IMR-90 (cell line): ENCODE measurements at regions not wholly inside any gene's neighbourhood (a gene's known extent, or its start where the extent isn't known, plus 50 kb on each side); places are given as distances from the start of the nearest gene placed in this dataset.

Experiments used
- ATAC-seq: fragments of 200-7000 bp; cut with Tn5 transposase; 2 replicates; pipeline ENCODE4 v1.9.1; 2020; ENCODE audit warnings: low read depth, mild to moderate bottlenecking, moderate library complexity
- BruUV-seq: library from RNA; stranded (reverse); fragments of 400-500 nt; replicated peaks from 2 replicates; lab custom pipeline; 2021; lab: Mats Ljungman, UMichigan
- CTCF ChIA-PET: fragments of 300-600 bp; formaldehyde crosslinking; extraction: SDS; loops from one replicate; lab custom pipeline; 2021; ENCODE audit warnings: antibody characterized with exemption; lab: Yijun Ruan, JAX
- POLR2A ChIA-PET: fragments of 300-600 bp; sonication (Branson Sonifier 250); formaldehyde crosslinking; loops from one replicate; lab custom pipeline; 2022; ENCODE audit warnings: antibody characterized with exemption; ENCODE audit not compliant: unreplicated experiment; lab: Charles Lee
- DNase-seq: peaks from one replicate; pipeline ENCODE4 v3.0.0; 2013
- H2AFZ ChIP-seq: replicated peaks from 2 replicates; pipeline ENCODE3; 2013; ENCODE audit warnings: low read length, mild to moderate bottlenecking; ENCODE audit not compliant: poor library complexity
- H2AK5ac ChIP-seq: 2 replicates; pipeline ENCODE4 v1.6.1; 2013; ENCODE audit warnings: low read depth, low read length, inconsistent platforms
- H2AK9ac ChIP-seq: replicated peaks from 2 replicates; pipeline ENCODE3; 2013; ENCODE audit warnings: mild to moderate bottlenecking, low read depth, low read length, moderate library complexity; ENCODE audit not compliant: poor library complexity
- H2BK120ac ChIP-seq: 2 replicates; pipeline ENCODE4 v1.6.1; 2013; ENCODE audit warnings: low read depth, low read length, inconsistent platforms
- H2BK15ac ChIP-seq: 3 replicates; pipeline ENCODE4 v1.6.1; 2013; ENCODE audit warnings: low read depth, low read length, inconsistent platforms
- H2BK20ac ChIP-seq: 2 replicates; pipeline ENCODE4 v1.6.1; 2013; ENCODE audit warnings: low read depth, mild to moderate bottlenecking, inconsistent platforms, low read length, moderate library complexity
- H2BK5ac ChIP-seq: 2 replicates; pipeline ENCODE4 v1.6.1; 2013; ENCODE audit warnings: mild to moderate bottlenecking, low read depth, low read length, inconsistent platforms; ENCODE audit not compliant: poor library complexity, severe bottlenecking
- H3K14ac ChIP-seq: replicated peaks from 2 replicates; pipeline ENCODE4 v1.6.1; 2013; ENCODE audit warnings: low read depth, low read length, inconsistent platforms
- H3K18ac ChIP-seq: 2 replicates; pipeline ENCODE4 v1.6.1; 2013; ENCODE audit warnings: low read depth, low read length, control low read depth
- H3K23ac ChIP-seq: 2 replicates; pipeline ENCODE4 v1.6.1; 2013; ENCODE audit warnings: low read depth, low read length, inconsistent platforms
- H3K27ac ChIP-seq: 2 replicates; pipeline ENCODE4 v1.5.1; 2013; ENCODE audit warnings: mild to moderate bottlenecking, control low read depth, low read length; ENCODE audit not compliant: insufficient read depth
- H3K27me3 ChIP-seq: 2 replicates; pipeline ENCODE4 v1.6.1; 2013; ENCODE audit warnings: low read length; ENCODE audit not compliant: control insufficient read depth, insufficient read depth
- H3K36me3 ChIP-seq: 2 replicates; pipeline ENCODE4 v1.6.1; 2013; ENCODE audit warnings: low read length, mixed read lengths; ENCODE audit not compliant: control insufficient read depth, insufficient read depth
- H3K4ac ChIP-seq: 2 replicates; pipeline ENCODE4 v1.6.1; 2013; ENCODE audit warnings: low read depth, low read length, inconsistent platforms
- H3K4me1 ChIP-seq: 2 replicates; pipeline ENCODE4 v1.6.1; 2013; ENCODE audit warnings: low read length, mixed read lengths; ENCODE audit not compliant: control insufficient read depth, insufficient read depth
- H3K4me2 ChIP-seq: 2 replicates; pipeline ENCODE4 v1.6.1; 2013; ENCODE audit warnings: low read depth, mild to moderate bottlenecking, control low read depth, low read length, moderate library complexity
- H3K4me3 ChIP-seq: 2 replicates; pipeline ENCODE4 v1.5.1; 2013; ENCODE audit warnings: low read depth, mild to moderate bottlenecking, control low read depth, low read length, moderate library complexity; ENCODE audit not compliant: insufficient read depth
- H3K56ac ChIP-seq: 2 replicates; pipeline ENCODE4 v1.6.1; 2013; ENCODE audit warnings: low read length, inconsistent platforms; ENCODE audit not compliant: insufficient read depth; ENCODE audit errors: extremely low read depth
- H3K79me1 ChIP-seq, 2 experiments: 2 replicates each; pipeline ENCODE4 v1.6.1; 2013; ENCODE audit warnings: low read length in 2 of 2, inconsistent platforms in 1 of 2, low read depth in 1 of 2
- H3K9ac ChIP-seq: 2 replicates; pipeline ENCODE4 v1.6.1; 2013; ENCODE audit warnings: low read depth, low read length, control low read depth
- H3K9me1 ChIP-seq: 2 replicates; pipeline ENCODE4 v1.6.1; 2013; ENCODE audit warnings: low read length, inconsistent platforms; ENCODE audit not compliant: insufficient read depth
- H3K9me3 ChIP-seq: 2 replicates; pipeline ENCODE4 v1.6.1; 2013; ENCODE audit warnings: low read length; ENCODE audit not compliant: control insufficient read depth, insufficient read depth
- H4K20me1 ChIP-seq: 2 replicates; pipeline ENCODE4 v1.6.1; 2013; ENCODE audit warnings: low read length, inconsistent platforms; ENCODE audit not compliant: insufficient read depth
- H4K5ac ChIP-seq: 2 replicates; pipeline ENCODE4 v1.6.1; 2013; ENCODE audit warnings: mild to moderate bottlenecking, low read depth, low read length, control low read depth
- H4K8ac ChIP-seq, 2 experiments: 2 replicates each; pipeline ENCODE4 v1.6.1; 2013; ENCODE audit warnings: low read depth in 2 of 2, low read length in 2 of 2, control low read depth in 1 of 2, inconsistent platforms in 1 of 2
- H4K91ac ChIP-seq: 2 replicates; pipeline ENCODE4 v1.6.1; 2013; ENCODE audit warnings: low read depth, low read length, inconsistent platforms; ENCODE audit not compliant: insufficient read depth
- BHLHE40 ChIP-seq: fragments of 150-350 bp; IDR thresholded peaks from 2 replicates; pipeline ENCODE4 v1.6.1; 2016; ENCODE audit warnings: mild to moderate bottlenecking, low read depth, low read length
- CHD1 ChIP-seq: IDR thresholded peaks from 2 replicates; pipeline ENCODE4 v1.6.1; 2012; ENCODE audit warnings: low read depth, low read length, improper control_type of control experiment
- FOS ChIP-seq: fragments of 150-350 bp; IDR thresholded peaks from 2 replicates; pipeline ENCODE4 v1.6.1; 2016; ENCODE audit warnings: low read depth, low read length
- MXI1 ChIP-seq: IDR thresholded peaks from 2 replicates; pipeline ENCODE4 v1.6.1; 2012; ENCODE audit warnings: low read depth, mild to moderate bottlenecking, low read length, moderate library complexity, borderline replicate concordance
- RAD21 ChIP-seq: IDR thresholded peaks from 2 replicates; pipeline ENCODE4 v1.6.1; 2012; ENCODE audit warnings: low read length, improper control_type of control experiment
- RFX5 ChIP-seq: IDR thresholded peaks from 2 replicates; pipeline ENCODE4 v1.8.0; 2012; ENCODE audit warnings: low read depth, mild to moderate bottlenecking, low read length, moderate library complexity
- SMC3 ChIP-seq: fragments of 150-350 bp; IDR thresholded peaks from 2 replicates; pipeline ENCODE4 v1.6.1; 2016; ENCODE audit warnings: low read depth, mild to moderate bottlenecking, antibody characterized with exemption, low read length, moderate library complexity
- USF2 ChIP-seq: fragments of 150-350 bp; IDR thresholded peaks from 2 replicates; pipeline ENCODE4 v1.6.1; 2017; ENCODE audit warnings: mild to moderate bottlenecking, antibody characterized with exemption, low read length, low read depth
- dilution Hi-C: fragments of 300-500 bp; cut with HindIII; formaldehyde crosslinking; loops from one replicate; pipeline ENCODE4 v1.14.3; 2018; ENCODE audit warnings: low sequenced_read_pairs; ENCODE audit not compliant: unreplicated experiment
- in situ Hi-C: fragments of 300-500 bp; cut with MboI; formaldehyde crosslinking; loops from 3 replicates; pipeline ENCODE4 v1.14.3; 2019; ENCODE audit warnings: low sequenced_read_pairs, inconsistent platforms, mixed read lengths
- intact Hi-C: fragments of 100-400 bp; cut with micrococcal nuclease; formaldehyde crosslinking; loops from 2 replicates; pipeline ENCODE4 v1.10.0; 2022

DNA sequence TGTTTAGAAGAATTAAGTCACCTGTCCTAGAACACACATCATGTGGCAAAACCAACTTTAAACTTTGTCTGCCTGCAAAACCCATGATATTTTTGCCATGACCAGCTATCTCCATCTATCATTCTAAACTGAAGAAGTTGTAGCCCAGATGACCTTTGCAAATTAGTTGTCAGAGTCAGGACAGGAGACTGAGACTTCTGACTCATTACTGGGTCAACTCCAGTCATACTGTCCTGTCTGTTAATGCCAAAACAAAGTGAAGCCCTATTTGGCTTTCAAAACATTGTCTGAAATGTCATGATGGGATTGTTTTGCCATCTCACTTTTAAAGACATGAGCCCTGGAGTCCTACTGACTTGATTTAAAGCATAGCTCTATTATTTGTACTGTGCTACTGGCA lies 365.7 kb upstream of the CPEB2 start:
- H3K56ac ChIP-seq = no peak overlapping the region
- H3K36me3 ChIP-seq = no peaks in the 10 kb centered on the region
- ChIA-PET CTCF (no interaction called here), POLR2A (no interaction called here)
- BruUV-seq = no TSS peak
- H2BK15ac ChIP-seq = no peak overlapping the region
- no peak overlapping the region for H2BK120ac ChIP-seq
- no peak overlapping the region for H2BK20ac ChIP-seq
- no peak overlapping the region for H3K27ac ChIP-seq
- DNase-seq (no peak), ATAC-seq (no peak)
- TF ChIP-seq BHLHE40 (no peak), SMC3 (no peak), RAD21 (no peak), MXI1 (no peak), RFX5 (no peak), CHD1 (no peak), USF2 (no peak), FOS (no peak)
- H3K18ac ChIP-seq = no peak overlapping the region
- H3K9ac ChIP-seq = no peak overlapping the region
- no peak overlapping the region for H2AK9ac ChIP-seq
- intact Hi-C loops (no loop called here), dilution Hi-C loops (no loop called here), in situ Hi-C loops (no loop called here)
- peaks cover 8% of the 10 kb centered on the region for H3K9me3 ChIP-seq
- H2AFZ ChIP-seq = no peak overlapping the region
- no peak overlapping the region for H2BK5ac ChIP-seq
- H3K23ac ChIP-seq = no peak overlapping the region
- no peak overlapping the region for H3K4me3 ChIP-seq
- no peak overlapping the region for H3K4ac ChIP-seq
- H4K8ac ChIP-seq = no peak overlapping the region
- no peaks in the 10 kb centered on the region for H3K4me1 ChIP-seq
- H3K4me2 ChIP-seq = no peak overlapping the region
- no peak overlapping the region for H2AK5ac ChIP-seq
- H3K79me1 ChIP-seq = no peaks in the 10 kb centered on the region
- H3K9me1 ChIP-seq = no peaks in the 10 kb centered on the region
- H4K91ac ChIP-seq = no peak overlapping the region
- no peaks in the 10 kb centered on the region for H4K20me1 ChIP-seq
- H3K27me3 ChIP-seq = no peaks in the 10 kb centered on the region
- no peak overlapping the region for H3K14ac ChIP-seq
- H4K5ac ChIP-seq = no peak overlapping the region
